ENCODE measurements at regions not wholly inside any gene's neighbourhood (a gene's known extent, or its start where the extent isn't known, plus 50 kb on each side); places are given as distances from the start of the nearest gene placed in this dataset.

DNA sequence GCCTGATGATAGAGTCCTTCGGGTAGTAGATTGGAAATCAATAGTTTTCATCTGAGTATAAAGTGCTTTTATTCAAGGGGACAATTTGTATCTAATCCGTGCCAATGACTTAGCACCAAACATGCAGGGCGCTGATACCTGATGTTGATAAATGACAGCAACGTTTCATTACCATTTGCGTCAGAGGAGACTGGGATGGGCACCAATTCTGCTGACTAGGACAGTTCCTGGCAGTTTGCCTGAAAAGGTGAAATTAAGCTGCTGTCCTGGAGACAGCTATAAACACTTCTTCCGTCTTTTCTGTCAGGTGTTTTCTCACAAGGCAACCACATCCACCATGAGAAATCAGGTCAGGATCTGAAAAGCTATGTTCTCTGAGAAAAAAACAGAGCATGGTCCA lies 1136.4 kb downstream of the TYW1 start:
- no peak overlapping the region for H2BK15ac ChIP-seq (ENCODE audit: low read length)
- H2BK20ac ChIP-seq (ENCODE audit: low read length) = no peak overlapping the region
- no peak overlapping the region for H2AFZ ChIP-seq (ENCODE audit: low read length)
- 84% methylated on average over 6 of the region's 6 CpGs; no CpG with 5 or more reads in 1 of the 2 experiments for WGBS, 2 experiments (ENCODE audit: extremely low coverage in 1 of 2, insufficient coverage in 1 of 2, insufficient read length in 1 of 2, insufficient replicate concordance in 2 of 2, low coverage in 1 of 2, low lambda C conversion rate in 2 of 2, missing lambda C conversion rate in 1 of 2)
- H3K56ac ChIP-seq (replicated peaks; ENCODE audit: insufficient read length, low read depth, low read length) = no peak overlapping the region
- H2BK12ac ChIP-seq (ENCODE audit: low read depth, low read length) = no peak overlapping the region
- H3K9ac ChIP-seq (replicated peaks in 1 of 4; ENCODE audit: extremely low read depth in 1 of 4, low read depth in 3 of 4, low read length in 3 of 4) = no peak overlapping the region
- H3K18ac ChIP-seq (ENCODE audit: extremely low read depth, low read length) = no peak overlapping the region
- FAIRE-seq (no peak), DNase-seq (ENCODE audit: low read depth in 1 of 2, low spot score in 2 of 2) (no peak)
- H3K4me3 ChIP-seq (ENCODE audit: extremely low read depth in 1 of 4, insufficient read depth in 2 of 4, low read depth in 3 of 4, low read length in 4 of 4) = no peak overlapping the region
- H3K27ac ChIP-seq (ENCODE audit: low read depth, low read length) = no peak overlapping the region
- H3K36me3 ChIP-seq (ENCODE audit: control insufficient read depth in 2 of 4, insufficient read depth in 4 of 4, low read length in 3 of 4) = no peaks in the 10 kb centered on the region
- no peak overlapping the region for H2BK5ac ChIP-seq (ENCODE audit: low read depth, low read length)
- H3K79me1 ChIP-seq (ENCODE audit: low read depth, low read length) = no peaks in the 10 kb centered on the region
- no peak overlapping the region for H4K5ac ChIP-seq (ENCODE audit: insufficient read length, low read depth, low read length)
- H3K4ac ChIP-seq (replicated peaks; ENCODE audit: insufficient read length, low read depth, low read length) = no peak overlapping the region
- H3K79me2 ChIP-seq (ENCODE audit: control insufficient read depth in 1 of 2, insufficient read depth in 2 of 2, low read length in 2 of 2) = no peaks in the 10 kb centered on the region
- H3K14ac ChIP-seq (ENCODE audit: insufficient read length) = no peak overlapping the region
- H3K4me1 ChIP-seq (replicated peaks in 1 of 4; ENCODE audit: control insufficient read depth in 3 of 4, insufficient read depth in 4 of 4, low read length in 3 of 4) = no peaks in the 10 kb centered on the region
- ChIA-PET CTCF (ENCODE audit: partially characterized antibody) (interaction anchor here (0.6 kb wide), 1 partner anchor 70 kb away, joined by 3 read pairs; no protein-coding TSS in a partner anchor), POLR2A (ENCODE audit: partially characterized antibody) (no interaction called here)
- no peaks in the 10 kb centered on the region; the same call in 1 of the 2 replicates for H3K23me2 ChIP-seq (ENCODE audit: low read depth, low read length)
- H4K91ac ChIP-seq (replicated peaks; ENCODE audit: insufficient read length, low read length) = no peak overlapping the region
- H3K27me3 ChIP-seq (replicated peaks in 1 of 4; ENCODE audit: control insufficient read depth in 3 of 4, extremely low read depth in 1 of 4, insufficient read depth in 3 of 4, low read length in 3 of 4) = no peaks in the 10 kb centered on the region
- H3K4me2 ChIP-seq (ENCODE audit: insufficient read depth in 1 of 2, low read depth in 2 of 2, low read length in 2 of 2) = no peak overlapping the region
- no peaks in the 10 kb centered on the region for H3K9me3 ChIP-seq (ENCODE audit: insufficient read depth in 2 of 2, low read depth in 1 of 2, low read length in 1 of 2)
- H2BK120ac ChIP-seq (replicated peaks; ENCODE audit: low read depth, low read length) = no peak overlapping the region
- H4K8ac ChIP-seq (ENCODE audit: extremely low read depth, insufficient read depth, low read length) = no peak overlapping the region
- H3K23ac ChIP-seq (ENCODE audit: insufficient read length) = no peak overlapping the region
- TF ChIP-seq, protein P1, sequence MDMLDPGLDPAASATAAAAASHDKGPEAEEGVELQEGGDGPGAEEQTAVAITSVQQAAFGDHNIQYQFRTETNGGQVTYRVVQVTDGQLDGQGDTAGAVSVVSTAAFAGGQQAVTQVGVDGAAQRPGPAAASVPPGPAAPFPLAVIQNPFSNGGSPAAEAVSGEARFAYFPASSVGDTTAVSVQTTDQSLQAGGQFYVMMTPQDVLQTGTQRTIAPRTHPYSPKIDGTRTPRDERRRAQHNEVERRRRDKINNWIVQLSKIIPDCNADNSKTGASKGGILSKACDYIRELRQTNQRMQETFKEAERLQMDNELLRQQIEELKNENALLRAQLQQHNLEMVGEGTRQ (IDR thresholded peaks at IDR 0.05; ENCODE audit: low read length) = no peak
- TF ChIP-seq, protein P2, sequence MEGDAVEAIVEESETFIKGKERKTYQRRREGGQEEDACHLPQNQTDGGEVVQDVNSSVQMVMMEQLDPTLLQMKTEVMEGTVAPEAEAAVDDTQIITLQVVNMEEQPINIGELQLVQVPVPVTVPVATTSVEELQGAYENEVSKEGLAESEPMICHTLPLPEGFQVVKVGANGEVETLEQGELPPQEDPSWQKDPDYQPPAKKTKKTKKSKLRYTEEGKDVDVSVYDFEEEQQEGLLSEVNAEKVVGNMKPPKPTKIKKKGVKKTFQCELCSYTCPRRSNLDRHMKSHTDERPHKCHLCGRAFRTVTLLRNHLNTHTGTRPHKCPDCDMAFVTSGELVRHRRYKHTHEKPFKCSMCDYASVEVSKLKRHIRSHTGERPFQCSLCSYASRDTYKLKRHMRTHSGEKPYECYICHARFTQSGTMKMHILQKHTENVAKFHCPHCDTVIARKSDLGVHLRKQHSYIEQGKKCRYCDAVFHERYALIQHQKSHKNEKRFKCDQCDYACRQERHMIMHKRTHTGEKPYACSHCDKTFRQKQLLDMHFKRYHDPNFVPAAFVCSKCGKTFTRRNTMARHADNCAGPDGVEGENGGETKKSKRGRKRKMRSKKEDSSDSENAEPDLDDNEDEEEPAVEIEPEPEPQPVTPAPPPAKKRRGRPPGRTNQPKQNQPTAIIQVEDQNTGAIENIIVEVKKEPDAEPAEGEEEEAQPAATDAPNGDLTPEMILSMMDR (IDR thresholded peaks at IDR 0.05; ENCODE audit: control extremely low read depth in 1 of 3, insufficient read depth in 1 of 3, low read depth in 1 of 3, low read length in 3 of 3) = no peak
- TF ChIP-seq SP2 (IDR thresholded peaks at IDR 0.05; ENCODE audit: low read length) (no peak), SUZ12 (IDR thresholded peaks at IDR 0.05; ENCODE audit: low read length) (no peak), KDM5A (IDR thresholded peaks at IDR 0.05; ENCODE audit: low read length) (no peak), CEBPB (IDR thresholded peaks at IDR 0.05; ENCODE audit: low read depth, low read length) (no peak)
- H2AK5ac ChIP-seq (ENCODE audit: low read depth, low read length) = no peak overlapping the region
- H4K20me1 ChIP-seq (replicated peaks in 1 of 2; ENCODE audit: control insufficient read depth in 1 of 2, insufficient read depth in 2 of 2, low read length in 2 of 2) = no peaks in the 10 kb centered on the region

Data from H1 (cell line).